ENCODE measurements at regions not wholly inside any gene's neighbourhood (a gene's known extent, or its start where the extent isn't known, plus 50 kb on each side); places are given as distances from the start of the nearest gene placed in this dataset.

GRCh38 chr4:137082061-137082460 lies 450.2 kb downstream of the PCDH18 start:
- no peak overlapping the region for H3K4me3 ChIP-seq (ENCODE audit: low read depth, low read length)
- TF ChIP-seq, protein P1, sequence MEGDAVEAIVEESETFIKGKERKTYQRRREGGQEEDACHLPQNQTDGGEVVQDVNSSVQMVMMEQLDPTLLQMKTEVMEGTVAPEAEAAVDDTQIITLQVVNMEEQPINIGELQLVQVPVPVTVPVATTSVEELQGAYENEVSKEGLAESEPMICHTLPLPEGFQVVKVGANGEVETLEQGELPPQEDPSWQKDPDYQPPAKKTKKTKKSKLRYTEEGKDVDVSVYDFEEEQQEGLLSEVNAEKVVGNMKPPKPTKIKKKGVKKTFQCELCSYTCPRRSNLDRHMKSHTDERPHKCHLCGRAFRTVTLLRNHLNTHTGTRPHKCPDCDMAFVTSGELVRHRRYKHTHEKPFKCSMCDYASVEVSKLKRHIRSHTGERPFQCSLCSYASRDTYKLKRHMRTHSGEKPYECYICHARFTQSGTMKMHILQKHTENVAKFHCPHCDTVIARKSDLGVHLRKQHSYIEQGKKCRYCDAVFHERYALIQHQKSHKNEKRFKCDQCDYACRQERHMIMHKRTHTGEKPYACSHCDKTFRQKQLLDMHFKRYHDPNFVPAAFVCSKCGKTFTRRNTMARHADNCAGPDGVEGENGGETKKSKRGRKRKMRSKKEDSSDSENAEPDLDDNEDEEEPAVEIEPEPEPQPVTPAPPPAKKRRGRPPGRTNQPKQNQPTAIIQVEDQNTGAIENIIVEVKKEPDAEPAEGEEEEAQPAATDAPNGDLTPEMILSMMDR (IDR thresholded peaks at IDR 0.05; ENCODE audit: insufficient read depth, low read depth, low read length, missing control alignments) = no peak

DNA sequence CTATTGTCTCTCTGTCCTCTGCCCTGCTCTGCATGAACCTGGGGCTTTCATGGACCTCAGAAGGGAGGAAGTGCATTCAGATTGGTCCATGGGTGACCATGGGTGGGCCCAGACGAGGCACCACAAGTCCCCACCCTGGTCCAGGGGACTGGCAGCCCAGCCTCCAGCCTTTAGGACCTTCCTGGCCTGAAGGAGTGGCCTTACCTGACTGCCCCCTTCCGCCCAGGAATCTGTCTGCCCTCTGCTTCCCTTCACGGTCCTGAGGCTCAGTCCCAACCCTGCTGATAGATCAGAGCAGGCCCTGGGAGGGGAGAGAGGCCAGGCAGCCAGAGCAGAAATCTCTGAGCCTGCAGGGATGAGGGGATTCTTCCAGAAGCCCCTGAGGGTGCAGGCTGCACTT lies 455.4 kb downstream of the PCDH18 start:
- TF ChIP-seq, protein P1 (IDR thresholded peaks at IDR 0.05; ENCODE audit: insufficient read depth, low read depth, low read length, missing control alignments) = no peak
- no peak overlapping the region for H3K4me3 ChIP-seq (ENCODE audit: low read depth, low read length)
- DNase-seq (ENCODE audit: low read depth) = no peak

More at GRCh38 chr4:137082061-137082460, 450.2 kb downstream of the PCDH18 start:
- no peak for DNase-seq (ENCODE audit: low read depth)

- no peak overlapping the region for H3K4me3 ChIP-seq (ENCODE audit: low read depth, low read length)
- DNase-seq (ENCODE audit: low read depth) = no peak
- TF ChIP-seq, protein P1 (IDR thresholded peaks at IDR 0.05; ENCODE audit: insufficient read depth, low read depth, low read length, missing control alignments) = no peak
These were observed 456.7 kb downstream of the PCDH18 start for GRCh38 chr4:137075586-137075985.

GRCh38 chr4:137070614-137071013 lies 461.7 kb downstream of the PCDH18 start:
- no peak for DNase-seq (ENCODE audit: low read depth)
- no peak overlapping the region for H3K4me3 ChIP-seq (ENCODE audit: low read depth, low read length)
- TF ChIP-seq, protein P1 (IDR thresholded peaks at IDR 0.05; ENCODE audit: insufficient read depth, low read depth, low read length, missing control alignments) = no peak

DNA sequence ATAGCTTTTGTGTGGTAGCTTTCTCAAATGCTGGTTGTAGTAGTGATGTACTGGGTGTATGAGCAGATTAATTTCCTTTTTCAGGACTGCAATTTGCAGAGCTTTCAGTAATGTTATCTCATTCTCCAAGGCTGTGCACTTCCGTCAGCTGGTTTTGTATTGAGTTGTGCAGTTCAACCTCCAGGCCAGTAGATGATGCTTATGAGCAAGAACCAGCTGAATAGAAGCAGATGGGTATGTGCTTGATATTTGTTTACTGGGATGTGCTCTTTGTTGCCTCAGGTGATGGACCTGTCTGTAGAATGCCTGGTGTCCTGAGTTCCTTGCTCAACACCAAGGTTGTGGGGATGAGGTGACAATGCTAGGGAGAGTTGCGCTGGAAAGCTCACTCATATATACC lies 462.8 kb downstream of the PCDH18 start:
- DNase-seq (ENCODE audit: low read depth) = peak; percentile 4
- H3K4me3 ChIP-seq (ENCODE audit: low read depth, low read length) = no peak overlapping the region
- TF ChIP-seq, protein P1 (IDR thresholded peaks at IDR 0.05; ENCODE audit: insufficient read depth, low read depth, low read length, missing control alignments) = no peak

DNA sequence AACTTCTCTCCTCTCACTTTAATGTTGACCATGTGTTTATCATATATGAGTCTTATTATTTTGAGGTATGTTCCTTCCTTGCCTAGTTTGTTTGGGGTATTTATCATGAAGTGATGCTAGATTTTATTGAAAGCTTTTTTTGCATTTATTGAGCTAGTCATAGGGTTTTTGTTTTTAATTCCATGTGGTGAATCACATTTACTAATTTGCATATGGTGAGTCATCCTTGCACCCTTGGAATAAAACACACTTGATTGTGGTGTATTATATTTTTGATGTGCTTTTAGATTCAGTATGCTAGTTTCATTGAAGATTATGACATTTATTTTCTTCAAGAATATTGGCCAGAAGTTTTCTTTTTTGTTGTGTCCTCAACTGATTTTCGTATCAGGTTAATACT lies 464.6 kb downstream of the PCDH18 start:
- no peak for DNase-seq (ENCODE audit: low read depth)
- TF ChIP-seq, protein P1 (IDR thresholded peaks at IDR 0.05; ENCODE audit: insufficient read depth, low read depth, low read length, missing control alignments) = no peak

GRCh38 chr4:137065311-137065710 lies 467.0 kb downstream of the PCDH18 start:
- TF ChIP-seq, protein P1 (IDR thresholded peaks at IDR 0.05; ENCODE audit: insufficient read depth, low read depth, low read length, missing control alignments) = no peak
- DNase-seq (ENCODE audit: low read depth) = no peak
- H3K4me3 ChIP-seq (ENCODE audit: low read depth, low read length) = no peak overlapping the region

More for the DNA sequence above, 464.6 kb downstream of the PCDH18 start:
- no peak overlapping the region for H3K4me3 ChIP-seq (ENCODE audit: low read depth, low read length)
